ENCODE measurements at regions not wholly inside any gene's neighbourhood (a gene's known extent, or its start where the extent isn't known, plus 50 kb on each side); places are given as distances from the start of the nearest gene placed in this dataset.

DNA sequence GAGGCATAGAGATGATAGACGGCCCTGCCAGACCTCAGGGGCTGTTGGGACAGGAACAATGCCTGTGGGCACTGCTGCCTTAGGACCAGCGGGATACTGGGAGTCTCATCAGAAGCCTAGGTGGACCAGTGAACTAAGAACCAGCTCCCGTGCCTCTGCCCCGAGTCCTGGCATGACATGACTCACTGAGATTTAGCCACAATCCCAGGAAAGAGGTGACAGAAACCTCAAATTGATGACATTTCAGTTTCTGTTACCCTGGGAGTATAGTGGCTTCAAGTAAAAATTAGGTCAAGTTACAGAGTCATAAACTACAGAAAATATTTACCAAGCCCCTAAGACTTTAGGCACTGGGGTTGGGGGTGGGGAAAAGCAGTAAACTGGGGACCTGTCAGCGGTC, 74.6 kb upstream of the GADD45A start:
- no peak for DNase-seq
- WGBS (ENCODE audit: insufficient coverage) = 88% methylated on average over 4 of the region's 5 CpGs
- CTCF ChIA-PET = no interaction called here

GRCh38 chr1:67611846-67612245, 73.2 kb upstream of the GADD45A start:
- Mint-ChIP-seq H3K27ac (no peak overlapping the region), H3K4me1 (no peaks in the 10 kb centered on the region), H3K9me3 (ENCODE audit: insufficient read depth) (no peaks in the 10 kb centered on the region), H3K27me3 (no peaks in the 10 kb centered on the region), H3K4me3 (no peak overlapping the region)
- H3K4me2 ChIP-seq (replicated peaks; ENCODE audit: low read depth, low read length, poor library complexity, severe bottlenecking) = no peak overlapping the region
- H4K20me1 ChIP-seq (ENCODE audit: control insufficient read depth, insufficient read depth, low read length, poor library complexity, severe bottlenecking) = no peaks in the 10 kb centered on the region
- intact Hi-C loops (cut with micrococcal nuclease) = no loop called here
- H3K79me2 ChIP-seq (ENCODE audit: control insufficient read depth, insufficient read depth, low read length) = no peaks in the 10 kb centered on the region
- no peak overlapping the region for H3K4me3 ChIP-seq (ENCODE audit: control extremely low read depth in 1 of 5, extremely low read depth in 1 of 5, insufficient read depth in 1 of 5, low read depth in 2 of 5, low read length in 4 of 5)
- no peak for ATAC-seq (ENCODE audit: low read depth)
- no peak overlapping the region for H3K27ac ChIP-seq (ENCODE audit: low read length in 2 of 2)
- H3K9me3 ChIP-seq (ENCODE audit: control extremely low read depth in 1 of 3, control insufficient read depth in 2 of 3, insufficient read depth in 1 of 3, low read length in 2 of 3) = no peaks in the 10 kb centered on the region
- no peak overlapping the region for H2AFZ ChIP-seq (ENCODE audit: insufficient read depth, low read depth, low read length, poor library complexity, severe bottlenecking)
- no peak for DNase-seq
- ChIA-PET CTCF (no interaction called here), POLR2A (no interaction called here)
- H3K27me3 ChIP-seq (replicated peaks in 1 of 4; ENCODE audit: control extremely low read depth in 1 of 4, control insufficient read depth in 3 of 4, insufficient read depth in 4 of 4, low read length in 3 of 4) = no peaks in the 10 kb centered on the region
- WGBS (ENCODE audit: insufficient coverage) = 91% methylated on average over 2 of the region's 3 CpGs
- no peak overlapping the region for H3K9ac ChIP-seq (ENCODE audit: low read length)
- no peaks in the 10 kb centered on the region for H3K4me1 ChIP-seq (ENCODE audit: control insufficient read depth in 2 of 2, insufficient read depth in 2 of 2, low read length in 2 of 2)
- no peaks in the 10 kb centered on the region for H3K36me3 ChIP-seq (replicated peaks in 1 of 2; ENCODE audit: control extremely low read depth in 1 of 2, control insufficient read depth in 1 of 2, extremely low read depth in 1 of 2, insufficient read depth in 2 of 2, low read length in 1 of 2)
- TF ChIP-seq EZH2 (IDR thresholded peaks at IDR 0.05; ENCODE audit: borderline replicate concordance, insufficient read depth, low read depth, low read length, poor library complexity, severe bottlenecking) = no peak
- TF ChIP-seq, protein P1, sequence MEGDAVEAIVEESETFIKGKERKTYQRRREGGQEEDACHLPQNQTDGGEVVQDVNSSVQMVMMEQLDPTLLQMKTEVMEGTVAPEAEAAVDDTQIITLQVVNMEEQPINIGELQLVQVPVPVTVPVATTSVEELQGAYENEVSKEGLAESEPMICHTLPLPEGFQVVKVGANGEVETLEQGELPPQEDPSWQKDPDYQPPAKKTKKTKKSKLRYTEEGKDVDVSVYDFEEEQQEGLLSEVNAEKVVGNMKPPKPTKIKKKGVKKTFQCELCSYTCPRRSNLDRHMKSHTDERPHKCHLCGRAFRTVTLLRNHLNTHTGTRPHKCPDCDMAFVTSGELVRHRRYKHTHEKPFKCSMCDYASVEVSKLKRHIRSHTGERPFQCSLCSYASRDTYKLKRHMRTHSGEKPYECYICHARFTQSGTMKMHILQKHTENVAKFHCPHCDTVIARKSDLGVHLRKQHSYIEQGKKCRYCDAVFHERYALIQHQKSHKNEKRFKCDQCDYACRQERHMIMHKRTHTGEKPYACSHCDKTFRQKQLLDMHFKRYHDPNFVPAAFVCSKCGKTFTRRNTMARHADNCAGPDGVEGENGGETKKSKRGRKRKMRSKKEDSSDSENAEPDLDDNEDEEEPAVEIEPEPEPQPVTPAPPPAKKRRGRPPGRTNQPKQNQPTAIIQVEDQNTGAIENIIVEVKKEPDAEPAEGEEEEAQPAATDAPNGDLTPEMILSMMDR (IDR thresholded peaks at IDR 0.05) = no peak

More for the DNA sequence above, 74.6 kb upstream of the GADD45A start:
- Histone ChIP-seq H3K4me3 (ENCODE audit: control extremely low read depth in 1 of 5, extremely low read depth in 1 of 5, insufficient read depth in 1 of 5, low read depth in 2 of 5, low read length in 4 of 5) (no peak overlapping the region), H3K9me3 (ENCODE audit: control extremely low read depth in 1 of 3, control insufficient read depth in 2 of 3, insufficient read depth in 1 of 3, low read length in 2 of 3) (no peaks in the 10 kb centered on the region), H3K4me2 (replicated peaks; ENCODE audit: low read depth, low read length, poor library complexity, severe bottlenecking) (no peak overlapping the region), H3K27me3 (replicated peaks in 1 of 4; ENCODE audit: control extremely low read depth in 1 of 4, control insufficient read depth in 3 of 4, insufficient read depth in 4 of 4, low read length in 3 of 4) (no peaks in the 10 kb centered on the region), H3K9ac (ENCODE audit: low read length) (no peak overlapping the region), H3K4me1 (ENCODE audit: control insufficient read depth in 2 of 2, insufficient read depth in 2 of 2, low read length in 2 of 2) (no peaks in the 10 kb centered on the region), H3K36me3 (replicated peaks in 1 of 2; ENCODE audit: control extremely low read depth in 1 of 2, control insufficient read depth in 1 of 2, extremely low read depth in 1 of 2, insufficient read depth in 2 of 2, low read length in 1 of 2) (no peaks in the 10 kb centered on the region), H3K79me2 (ENCODE audit: control insufficient read depth, insufficient read depth, low read length) (no peaks in the 10 kb centered on the region), H3K27ac (ENCODE audit: low read length in 2 of 2) (no peak overlapping the region), H2AFZ (ENCODE audit: insufficient read depth, low read depth, low read length, poor library complexity, severe bottlenecking) (no peak overlapping the region), H4K20me1 (ENCODE audit: control insufficient read depth, insufficient read depth, low read length, poor library complexity, severe bottlenecking) (no peaks in the 10 kb centered on the region)
- Mint-ChIP-seq H3K9me3 (ENCODE audit: insufficient read depth) (no peaks in the 10 kb centered on the region), H3K27ac (no peak overlapping the region), H3K27me3 (no peaks in the 10 kb centered on the region), H3K4me1 (no peaks in the 10 kb centered on the region), H3K4me3 (no peak overlapping the region)
- ATAC-seq (ENCODE audit: low read depth) = no peak
- TF ChIP-seq, protein P1 (IDR thresholded peaks at IDR 0.05) = no peak
- TF ChIP-seq EZH2 (IDR thresholded peaks at IDR 0.05; ENCODE audit: borderline replicate concordance, insufficient read depth, low read depth, low read length, poor library complexity, severe bottlenecking) = no peak
- POLR2A ChIA-PET = no interaction called here
- intact Hi-C loops (cut with micrococcal nuclease) = no loop called here
